ENCODE measurements at regions not wholly inside any gene's neighbourhood (a gene's known extent, or its start where the extent isn't known, plus 50 kb on each side); places are given as distances from the start of the nearest gene placed in this dataset.

DNA sequence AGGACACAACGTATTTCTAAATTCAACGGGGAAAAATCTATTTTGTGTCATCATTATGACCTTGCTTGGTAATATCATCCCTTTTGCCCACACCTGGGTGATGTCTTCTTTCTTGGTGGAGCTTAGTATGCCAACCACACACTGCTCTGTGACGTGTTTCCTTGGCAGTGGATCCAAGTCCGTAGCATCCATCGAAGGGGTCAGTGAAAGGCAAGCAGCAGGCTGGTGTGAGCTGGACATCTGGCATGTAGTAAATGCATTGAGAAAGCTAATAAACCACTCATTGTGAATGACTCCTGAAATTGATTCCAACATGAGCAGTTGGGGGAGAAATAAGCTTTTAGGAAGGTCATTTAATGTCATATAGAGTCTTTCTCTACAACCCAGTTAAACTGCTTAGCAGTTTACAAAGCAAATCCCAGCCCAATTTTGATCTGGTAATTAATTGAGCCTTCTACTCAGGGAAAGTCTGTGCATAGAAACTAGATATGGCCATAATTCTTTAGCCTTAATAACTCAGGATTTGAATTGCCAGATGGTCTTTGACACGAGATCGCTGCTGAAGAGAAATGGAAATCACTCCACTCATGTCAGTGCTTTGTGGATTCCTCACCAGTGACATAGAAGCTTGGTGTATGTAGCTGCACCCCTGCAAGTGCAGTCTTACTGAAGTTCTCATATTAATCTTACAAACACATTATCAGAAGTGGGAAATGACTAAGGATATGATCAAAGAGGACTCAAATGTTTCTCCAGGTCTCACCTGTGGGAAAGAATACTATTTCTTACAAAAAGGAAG lies 494.8 kb downstream of the CMPK2 start:
- no peaks in the 10 kb centered on the region for H3K79me2 ChIP-seq (ENCODE audit: insufficient read depth)
- no peak overlapping the region for H3K9ac ChIP-seq
- no peak for DNase-seq
- no peak overlapping the region for H3K4me2 ChIP-seq
- H4K20me1 ChIP-seq (ENCODE audit: insufficient read depth) = no peaks in the 10 kb centered on the region
- no peaks in the 10 kb centered on the region for H3F3A ChIP-seq (replicated peaks; ENCODE audit: insufficient read depth)
- no peaks in the 10 kb centered on the region for H3K9me2 ChIP-seq
- TF ChIP-seq, protein P1, sequence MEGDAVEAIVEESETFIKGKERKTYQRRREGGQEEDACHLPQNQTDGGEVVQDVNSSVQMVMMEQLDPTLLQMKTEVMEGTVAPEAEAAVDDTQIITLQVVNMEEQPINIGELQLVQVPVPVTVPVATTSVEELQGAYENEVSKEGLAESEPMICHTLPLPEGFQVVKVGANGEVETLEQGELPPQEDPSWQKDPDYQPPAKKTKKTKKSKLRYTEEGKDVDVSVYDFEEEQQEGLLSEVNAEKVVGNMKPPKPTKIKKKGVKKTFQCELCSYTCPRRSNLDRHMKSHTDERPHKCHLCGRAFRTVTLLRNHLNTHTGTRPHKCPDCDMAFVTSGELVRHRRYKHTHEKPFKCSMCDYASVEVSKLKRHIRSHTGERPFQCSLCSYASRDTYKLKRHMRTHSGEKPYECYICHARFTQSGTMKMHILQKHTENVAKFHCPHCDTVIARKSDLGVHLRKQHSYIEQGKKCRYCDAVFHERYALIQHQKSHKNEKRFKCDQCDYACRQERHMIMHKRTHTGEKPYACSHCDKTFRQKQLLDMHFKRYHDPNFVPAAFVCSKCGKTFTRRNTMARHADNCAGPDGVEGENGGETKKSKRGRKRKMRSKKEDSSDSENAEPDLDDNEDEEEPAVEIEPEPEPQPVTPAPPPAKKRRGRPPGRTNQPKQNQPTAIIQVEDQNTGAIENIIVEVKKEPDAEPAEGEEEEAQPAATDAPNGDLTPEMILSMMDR (IDR thresholded peaks at IDR 0.05) = no peak
- no peak overlapping the region for H3K4me3 ChIP-seq (ENCODE audit: low read depth in 2 of 2, low read length in 1 of 2)
- no peak overlapping the region for H2AFZ ChIP-seq (ENCODE audit: low read depth)
- H3K9me3 ChIP-seq = no peaks in the 10 kb centered on the region
- H3K36me3 ChIP-seq (replicated peaks in 1 of 2; ENCODE audit: control insufficient read depth in 1 of 2, insufficient read depth in 2 of 2, low read length in 1 of 2) = no peaks in the 10 kb centered on the region
- ChIA-PET POLR2A (no interaction called here), CTCF (interaction anchor here (1.2 to 1.4 kb wide), 2 partner anchors 14 to 27 kb away, joined by 3 to 4 read pairs; no protein-coding TSS in a partner anchor)
- H3K27me3 ChIP-seq (ENCODE audit: insufficient read depth) = no peaks in the 10 kb centered on the region
- H3K27ac ChIP-seq (ENCODE audit: low read depth in 2 of 2, low read length in 1 of 2) = no peak overlapping the region
- 51% methylated on average over 7 of the region's 7 CpGs for WGBS (ENCODE audit: low lambda C conversion rate)
- H3K4me1 ChIP-seq (ENCODE audit: control insufficient read depth in 1 of 2, insufficient read depth in 2 of 2, low read depth in 1 of 2, low read length in 1 of 2) = peaks cover 0 to 2% of the 10 kb centered on the region in 2 experiments; a peak in 1 of 4 replicates

- CTCF ChIA-PET = interaction anchor here (0.8 kb wide), 1 partner anchor 24 kb away, joined by 4 read pairs; no protein-coding TSS in a partner anchor
- no peaks in the 10 kb centered on the region for H3K9me2 ChIP-seq
These were observed 493.3 kb downstream of the CMPK2 start for GRCh38 chr2:6372317-6372901.

More at GRCh38 chr2:6372317-6372901, 493.3 kb downstream of the CMPK2 start:
- H3K79me2 ChIP-seq (ENCODE audit: insufficient read depth) = no peaks in the 10 kb centered on the region
- H3K9me3 ChIP-seq = no peaks in the 10 kb centered on the region
- H3K4me2 ChIP-seq = no peak overlapping the region
- no peaks in the 10 kb centered on the region for H3K27me3 ChIP-seq (ENCODE audit: insufficient read depth)
- peaks cover 0 to 2% of the 10 kb centered on the region in 2 experiments; a peak in 1 of 4 replicates for H3K4me1 ChIP-seq (ENCODE audit: control insufficient read depth in 1 of 2, insufficient read depth in 2 of 2, low read depth in 1 of 2, low read length in 1 of 2)
- TF ChIP-seq PBX3 (IDR thresholded peaks at IDR 0.05) = no peak
- no peak for TF ChIP-seq TCF12 (IDR thresholded peaks at IDR 0.05)
- TF ChIP-seq NFIC (IDR thresholded peaks at IDR 0.05; ENCODE audit: borderline replicate concordance) = no peak
- TF ChIP-seq EZH2phosphoT487 (IDR thresholded peaks at IDR 0.05; ENCODE audit: borderline replicate concordance, low read depth) = no peak
- TF ChIP-seq SIN3A (IDR thresholded peaks at IDR 0.05; ENCODE audit: borderline replicate concordance, low read depth, low read length) = no peak
- no peak for TF ChIP-seq MEF2A (IDR thresholded peaks at IDR 0.05; ENCODE audit: borderline replicate concordance, low read depth)
- TF ChIP-seq POLR2AphosphoS5 (IDR thresholded peaks at IDR 0.05; ENCODE audit: low read depth, low read length) = no peak
- TF ChIP-seq IRF3 (IDR thresholded peaks at IDR 0.05; ENCODE audit: low read depth, low read length) = no peak
- no peak for TF ChIP-seq JUND (IDR thresholded peaks at IDR 0.05)
- TF ChIP-seq GATA2 (CRISPR knock-in tag; IDR thresholded peaks at IDR 0.05) = no peak
- TF ChIP-seq TEAD4 (IDR thresholded peaks at IDR 0.05; ENCODE audit: borderline replicate concordance, insufficient read depth) = no peak
- TF ChIP-seq GABPA (IDR thresholded peaks at IDR 0.05; ENCODE audit: low read depth) = no peak
- no peak overlapping the region for H3K9ac ChIP-seq
- no peak overlapping the region; a peak in 1 of 4 replicates for H3K27ac ChIP-seq (ENCODE audit: low read depth in 2 of 2, low read length in 1 of 2)
- 8% methylated on average over 3 of the region's 3 CpGs for WGBS (ENCODE audit: low lambda C conversion rate)
- no peaks in the 10 kb centered on the region for H3K36me3 ChIP-seq (replicated peaks in 1 of 2; ENCODE audit: control insufficient read depth in 1 of 2, insufficient read depth in 2 of 2, low read length in 1 of 2)
- no peak for DNase-seq
- H4K20me1 ChIP-seq (ENCODE audit: insufficient read depth) = no peaks in the 10 kb centered on the region
- POLR2A ChIA-PET = no interaction called here
- H3K4me3 ChIP-seq (ENCODE audit: low read depth in 2 of 2, low read length in 1 of 2) = no peak overlapping the region
- H3F3A ChIP-seq (replicated peaks; ENCODE audit: insufficient read depth) = no peaks in the 10 kb centered on the region
- no peak overlapping the region for H2AFZ ChIP-seq (ENCODE audit: low read depth)

All from SK-N-SH (cell line).